Fibroblast of lung (primary cell): ENCODE measurements at regions not wholly inside any gene's neighbourhood (a gene's known extent, or its start where the extent isn't known, plus 50 kb on each side); places are given as distances from the start of the nearest gene placed in this dataset.

Experiments used
- DNase-seq, 2 donors: peaks; one replicate each; pipeline versions ENCODE4 v3.0.0 to v3.0.0-alpha.2; 2010; ENCODE audit warnings: low read depth in 2 of 2
- H2AFZ ChIP-seq: 2 replicates; pipeline ENCODE4 v1.5.1; 2012; ENCODE audit warnings: low read length, control low read depth, inconsistent platforms
- H3K27ac ChIP-seq: 2 replicates; pipeline ENCODE4 v1.5.1; 2011; ENCODE audit warnings: low read length, control low read depth; ENCODE audit not compliant: insufficient read depth
- H3K27me3 ChIP-seq: 2 replicates; pipeline ENCODE4 v1.5.1; 2011; ENCODE audit warnings: mild to moderate bottlenecking, low read length; ENCODE audit not compliant: control insufficient read depth, insufficient read depth
- H3K36me3 ChIP-seq: 2 replicates; pipeline ENCODE4 v1.5.1; 2011; ENCODE audit warnings: low read length; ENCODE audit not compliant: control insufficient read depth, insufficient read depth
- H3K4me1 ChIP-seq: 2 replicates; pipeline ENCODE4 v1.5.1; 2011; ENCODE audit warnings: low read length; ENCODE audit not compliant: control insufficient read depth, insufficient read depth; ENCODE audit errors: extremely low read depth
- H3K4me2 ChIP-seq: 2 replicates; pipeline ENCODE4 v1.5.1; 2011; ENCODE audit warnings: low read length, control low read depth; ENCODE audit not compliant: insufficient read depth; ENCODE audit errors: extremely low read depth
- H3K4me3 ChIP-seq, 4 experiments: fragments of 200-600 bp in 1 of 4; sonication (generic) in 1 of 4; replicated peaks in 1 of 4; 2 replicates each; pipeline ENCODE4 v1.5.1; 2011 to 2016; ENCODE audit warnings: low read length in 4 of 4, low read depth in 3 of 4, mild to moderate bottlenecking in 3 of 4, control low read depth in 2 of 4, inconsistent platforms in 1 of 4, mixed read lengths in 1 of 4; ENCODE audit not compliant: insufficient read depth in 1 of 4; ENCODE audit errors: control extremely low read depth in 1 of 4
- H3K79me2 ChIP-seq: 2 replicates; pipeline ENCODE4 v1.5.1; 2012; ENCODE audit warnings: mild to moderate bottlenecking, low read length, inconsistent platforms; ENCODE audit not compliant: control insufficient read depth, insufficient read depth
- H3K9ac ChIP-seq: 2 replicates; pipeline ENCODE4 v1.5.1; 2011; ENCODE audit warnings: mild to moderate bottlenecking, low read length, control low read depth; ENCODE audit not compliant: insufficient read depth
- H3K9me3 ChIP-seq: 2 replicates; pipeline ENCODE4 v1.5.1; 2012; ENCODE audit warnings: low read depth, low read length; ENCODE audit not compliant: control insufficient read depth, insufficient read depth
- H4K20me1 ChIP-seq: 2 replicates; pipeline ENCODE4 v1.5.1; 2011; ENCODE audit warnings: low read length; ENCODE audit not compliant: control insufficient read depth, insufficient read depth; ENCODE audit errors: extremely low read depth
- EZH2 ChIP-seq: IDR thresholded peaks from 2 replicates; pipeline ENCODE4 v1.5.1; 2012; ENCODE audit warnings: low read length, control low read depth, mild to moderate bottlenecking; ENCODE audit errors: missing control alignments
- TF ChIP-seq, protein P1 (sequence below), 2 donors: IDR thresholded peaks in 1 of 2; conservative IDR thresholded peaks in 1 of 2; 1 replicate in 1 of 2; 2 replicates in 1 of 2; pipeline ENCODE4 v1.5.1; 2011 to 2012; ENCODE audit warnings: low read length in 2 of 2, control low read depth in 1 of 2, inconsistent platforms in 1 of 2, low read depth in 1 of 2, mild to moderate bottlenecking in 1 of 2

DNA sequence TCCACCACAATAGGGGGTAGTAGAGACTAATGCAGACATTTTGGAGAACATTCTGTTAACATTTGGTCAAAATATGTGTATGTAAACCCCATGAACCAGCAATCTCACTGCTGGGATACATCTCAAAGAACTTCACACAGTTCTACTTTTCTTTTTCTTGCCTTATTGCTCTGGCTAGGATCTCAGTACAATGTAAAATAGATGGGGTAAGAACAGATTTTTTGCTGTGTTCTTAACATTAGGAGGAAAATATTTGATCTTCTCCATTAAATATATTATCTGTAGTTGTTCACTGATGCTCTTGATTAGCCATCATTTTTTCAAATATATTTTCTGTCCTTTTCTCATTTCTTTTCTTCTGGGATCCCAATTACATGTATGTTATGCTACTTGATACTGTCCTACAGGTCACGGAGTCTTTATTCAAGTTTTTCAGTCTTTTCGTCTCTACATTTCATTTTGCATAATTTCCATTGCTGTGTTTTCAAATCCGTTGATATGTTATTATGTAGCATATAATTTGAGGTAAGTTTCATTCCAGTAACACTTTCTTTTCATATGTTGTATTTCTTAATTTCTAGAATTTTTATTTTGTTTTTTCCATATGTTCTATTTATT lies 352.2 kb downstream of the ZNF521 start:
- Histone ChIP-seq H4K20me1 (no peaks in the 10 kb centered on the region), H3K4me1 (no peaks in the 10 kb centered on the region), H3K4me2 (no peak overlapping the region), H3K9me3 (no peaks in the 10 kb centered on the region), H3K79me2 (no peaks in the 10 kb centered on the region), H3K4me3 (no peak overlapping the region), H3K27me3 (no peaks in the 10 kb centered on the region), H3K9ac (no peak overlapping the region), H3K27ac (no peak overlapping the region), H3K36me3 (no peaks in the 10 kb centered on the region), H2AFZ (no peak overlapping the region)
- no peak for DNase-seq
- no peak for TF ChIP-seq EZH2

DNA sequence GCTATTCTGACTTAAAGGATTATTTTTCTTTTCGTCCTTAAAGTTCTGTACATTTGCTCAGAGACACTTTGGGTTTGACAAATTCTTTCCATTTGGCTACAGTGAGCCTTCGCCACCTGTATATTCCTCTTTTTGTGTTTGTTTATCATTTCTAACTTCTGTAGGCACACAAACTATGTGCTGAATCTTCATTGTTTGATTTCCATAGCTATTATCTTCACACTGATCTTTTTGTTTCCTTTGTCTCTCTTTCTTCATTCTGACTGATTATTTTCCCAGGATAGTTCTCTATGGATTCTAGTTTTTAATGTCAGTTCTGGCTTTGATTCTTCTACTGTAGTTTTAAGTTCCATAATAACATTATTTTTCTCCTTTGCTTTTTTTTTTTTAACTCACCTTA lies 350.2 kb downstream of the ZNF521 start:
- no peaks in the 10 kb centered on the region for H3K4me1 ChIP-seq
- H3K4me2 ChIP-seq = no peak overlapping the region
- no peaks in the 10 kb centered on the region for H3K27me3 ChIP-seq
- no peak overlapping the region for H2AFZ ChIP-seq
- TF ChIP-seq, protein P1, sequence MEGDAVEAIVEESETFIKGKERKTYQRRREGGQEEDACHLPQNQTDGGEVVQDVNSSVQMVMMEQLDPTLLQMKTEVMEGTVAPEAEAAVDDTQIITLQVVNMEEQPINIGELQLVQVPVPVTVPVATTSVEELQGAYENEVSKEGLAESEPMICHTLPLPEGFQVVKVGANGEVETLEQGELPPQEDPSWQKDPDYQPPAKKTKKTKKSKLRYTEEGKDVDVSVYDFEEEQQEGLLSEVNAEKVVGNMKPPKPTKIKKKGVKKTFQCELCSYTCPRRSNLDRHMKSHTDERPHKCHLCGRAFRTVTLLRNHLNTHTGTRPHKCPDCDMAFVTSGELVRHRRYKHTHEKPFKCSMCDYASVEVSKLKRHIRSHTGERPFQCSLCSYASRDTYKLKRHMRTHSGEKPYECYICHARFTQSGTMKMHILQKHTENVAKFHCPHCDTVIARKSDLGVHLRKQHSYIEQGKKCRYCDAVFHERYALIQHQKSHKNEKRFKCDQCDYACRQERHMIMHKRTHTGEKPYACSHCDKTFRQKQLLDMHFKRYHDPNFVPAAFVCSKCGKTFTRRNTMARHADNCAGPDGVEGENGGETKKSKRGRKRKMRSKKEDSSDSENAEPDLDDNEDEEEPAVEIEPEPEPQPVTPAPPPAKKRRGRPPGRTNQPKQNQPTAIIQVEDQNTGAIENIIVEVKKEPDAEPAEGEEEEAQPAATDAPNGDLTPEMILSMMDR (conservative IDR thresholded peaks at IDR 0.05 in 1 of 2, IDR thresholded peaks at IDR 0.05 in 1 of 2; ENCODE audit: low read depth in 1 of 2, low read length in 2 of 2) = no peak
- TF ChIP-seq EZH2 = no peak
- H3K79me2 ChIP-seq = no peaks in the 10 kb centered on the region
- H3K9ac ChIP-seq = no peak overlapping the region
- no peaks in the 10 kb centered on the region for H3K9me3 ChIP-seq
- H3K27ac ChIP-seq = no peak overlapping the region
- H4K20me1 ChIP-seq = no peaks in the 10 kb centered on the region
- no peak for DNase-seq
- no peaks in the 10 kb centered on the region for H3K36me3 ChIP-seq
- H3K4me3 ChIP-seq = no peak overlapping the region

DNA sequence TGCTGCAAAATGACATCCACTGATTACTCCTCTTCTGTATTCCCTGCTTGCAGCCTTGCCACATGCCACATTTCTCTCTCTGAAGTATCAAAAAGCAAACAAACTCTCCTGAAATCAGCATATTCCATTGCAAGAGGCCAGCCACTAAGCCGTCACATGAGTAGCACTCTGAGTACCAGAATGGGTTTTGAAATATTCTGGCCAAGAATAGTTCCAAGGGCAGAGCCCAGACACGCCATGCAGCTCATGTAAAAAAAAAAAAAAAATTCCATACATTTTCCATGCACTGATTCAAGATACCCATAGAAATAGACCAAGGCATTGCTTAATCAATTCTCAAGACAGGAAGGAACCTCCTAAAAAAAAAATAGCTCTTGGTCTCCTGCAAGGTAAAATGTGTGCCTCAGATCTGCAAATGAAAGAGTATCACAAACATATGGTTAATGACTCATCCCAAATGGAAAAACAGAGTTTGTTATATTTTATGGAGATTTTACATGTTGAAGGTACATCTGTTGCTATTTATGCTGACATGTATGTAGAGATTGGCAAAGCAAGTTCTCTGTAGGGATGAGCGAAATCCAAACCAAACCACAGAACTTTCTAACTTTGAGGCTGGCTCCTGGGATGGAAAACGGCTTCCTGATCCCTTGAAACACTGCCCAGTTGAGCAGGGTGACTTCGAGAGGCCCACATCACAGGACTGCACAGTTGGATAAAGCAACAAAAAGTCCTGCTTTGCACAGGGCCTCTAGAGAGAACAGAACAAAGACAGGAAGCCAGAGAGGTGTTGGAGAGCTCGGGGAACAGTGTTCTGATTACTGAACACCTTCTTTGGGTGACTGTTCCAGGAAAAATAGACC lies 346.2 kb downstream of the ZNF521 start:
- no peaks in the 10 kb centered on the region for H3K4me1 ChIP-seq

More for the DNA sequence above, 346.2 kb downstream of the ZNF521 start:
- Histone ChIP-seq H3K4me2 (no peak overlapping the region), H3K79me2 (no peaks in the 10 kb centered on the region), H2AFZ (no peak overlapping the region), H3K27me3 (no peaks in the 10 kb centered on the region), H4K20me1 (no peaks in the 10 kb centered on the region), H3K27ac (no peak overlapping the region), H3K9ac (no peak overlapping the region), H3K4me3 (no peak overlapping the region), H3K36me3 (no peaks in the 10 kb centered on the region), H3K9me3 (no peaks in the 10 kb centered on the region)
- no peak for TF ChIP-seq EZH2
- TF ChIP-seq, protein P1 (conservative IDR thresholded peaks at IDR 0.05 in 1 of 2, IDR thresholded peaks at IDR 0.05 in 1 of 2; ENCODE audit: low read depth in 1 of 2, low read length in 2 of 2) = no peak
- DNase-seq = peak; percentile 34 to 78
